IMR-90 (cell line): ENCODE measurements at regions not wholly inside any gene's neighbourhood (a gene's known extent, or its start where the extent isn't known, plus 50 kb on each side); places are given as distances from the start of the nearest gene placed in this dataset.

Source experiments
- ATAC-seq: fragments of 200-7000 bp; cut with Tn5 transposase; 2 replicates; pipeline ENCODE4 v1.9.1; 2020; ENCODE audit warnings: low read depth, mild to moderate bottlenecking, moderate library complexity
- BruUV-seq: library from RNA; stranded (reverse); fragments of 400-500 nt; replicated peaks from 2 replicates; lab custom pipeline; 2021; lab: Mats Ljungman, UMichigan
- CTCF ChIA-PET: fragments of 300-600 bp; formaldehyde crosslinking; extraction: SDS; loops from one replicate; lab custom pipeline; 2021; ENCODE audit warnings: antibody characterized with exemption; lab: Yijun Ruan, JAX
- POLR2A ChIA-PET: fragments of 300-600 bp; sonication (Branson Sonifier 250); formaldehyde crosslinking; loops from one replicate; lab custom pipeline; 2022; ENCODE audit warnings: antibody characterized with exemption; ENCODE audit not compliant: unreplicated experiment; lab: Charles Lee
- DNase-seq: peaks from one replicate; pipeline ENCODE4 v3.0.0; 2013
- H2AFZ ChIP-seq: replicated peaks from 2 replicates; pipeline ENCODE3; 2013; ENCODE audit warnings: low read length, mild to moderate bottlenecking; ENCODE audit not compliant: poor library complexity
- H2AK5ac ChIP-seq: 2 replicates; pipeline ENCODE4 v1.6.1; 2013; ENCODE audit warnings: low read depth, low read length, inconsistent platforms
- H2AK9ac ChIP-seq: replicated peaks from 2 replicates; pipeline ENCODE3; 2013; ENCODE audit warnings: mild to moderate bottlenecking, low read depth, low read length, moderate library complexity; ENCODE audit not compliant: poor library complexity
- H2BK120ac ChIP-seq: 2 replicates; pipeline ENCODE4 v1.6.1; 2013; ENCODE audit warnings: low read depth, low read length, inconsistent platforms
- H2BK15ac ChIP-seq: 3 replicates; pipeline ENCODE4 v1.6.1; 2013; ENCODE audit warnings: low read depth, low read length, inconsistent platforms
- H2BK20ac ChIP-seq: 2 replicates; pipeline ENCODE4 v1.6.1; 2013; ENCODE audit warnings: low read depth, mild to moderate bottlenecking, inconsistent platforms, low read length, moderate library complexity
- H2BK5ac ChIP-seq: 2 replicates; pipeline ENCODE4 v1.6.1; 2013; ENCODE audit warnings: mild to moderate bottlenecking, low read depth, low read length, inconsistent platforms; ENCODE audit not compliant: poor library complexity, severe bottlenecking
- H3K14ac ChIP-seq: replicated peaks from 2 replicates; pipeline ENCODE4 v1.6.1; 2013; ENCODE audit warnings: low read depth, low read length, inconsistent platforms
- H3K18ac ChIP-seq: 2 replicates; pipeline ENCODE4 v1.6.1; 2013; ENCODE audit warnings: low read depth, low read length, control low read depth
- H3K23ac ChIP-seq: 2 replicates; pipeline ENCODE4 v1.6.1; 2013; ENCODE audit warnings: low read depth, low read length, inconsistent platforms
- H3K27ac ChIP-seq: 2 replicates; pipeline ENCODE4 v1.5.1; 2013; ENCODE audit warnings: mild to moderate bottlenecking, control low read depth, low read length; ENCODE audit not compliant: insufficient read depth
- H3K27me3 ChIP-seq: 2 replicates; pipeline ENCODE4 v1.6.1; 2013; ENCODE audit warnings: low read length; ENCODE audit not compliant: control insufficient read depth, insufficient read depth
- H3K36me3 ChIP-seq: 2 replicates; pipeline ENCODE4 v1.6.1; 2013; ENCODE audit warnings: low read length, mixed read lengths; ENCODE audit not compliant: control insufficient read depth, insufficient read depth
- H3K4ac ChIP-seq: 2 replicates; pipeline ENCODE4 v1.6.1; 2013; ENCODE audit warnings: low read depth, low read length, inconsistent platforms
- H3K4me1 ChIP-seq: 2 replicates; pipeline ENCODE4 v1.6.1; 2013; ENCODE audit warnings: low read length, mixed read lengths; ENCODE audit not compliant: control insufficient read depth, insufficient read depth
- H3K4me2 ChIP-seq: 2 replicates; pipeline ENCODE4 v1.6.1; 2013; ENCODE audit warnings: low read depth, mild to moderate bottlenecking, control low read depth, low read length, moderate library complexity
- H3K4me3 ChIP-seq: 2 replicates; pipeline ENCODE4 v1.5.1; 2013; ENCODE audit warnings: low read depth, mild to moderate bottlenecking, control low read depth, low read length, moderate library complexity; ENCODE audit not compliant: insufficient read depth
- H3K56ac ChIP-seq: 2 replicates; pipeline ENCODE4 v1.6.1; 2013; ENCODE audit warnings: low read length, inconsistent platforms; ENCODE audit not compliant: insufficient read depth; ENCODE audit errors: extremely low read depth
- H3K79me1 ChIP-seq, 2 experiments: 2 replicates each; pipeline ENCODE4 v1.6.1; 2013; ENCODE audit warnings: low read length in 2 of 2, inconsistent platforms in 1 of 2, low read depth in 1 of 2
- H3K9ac ChIP-seq: 2 replicates; pipeline ENCODE4 v1.6.1; 2013; ENCODE audit warnings: low read depth, low read length, control low read depth
- H3K9me1 ChIP-seq: 2 replicates; pipeline ENCODE4 v1.6.1; 2013; ENCODE audit warnings: low read length, inconsistent platforms; ENCODE audit not compliant: insufficient read depth
- H3K9me3 ChIP-seq: 2 replicates; pipeline ENCODE4 v1.6.1; 2013; ENCODE audit warnings: low read length; ENCODE audit not compliant: control insufficient read depth, insufficient read depth
- H4K20me1 ChIP-seq: 2 replicates; pipeline ENCODE4 v1.6.1; 2013; ENCODE audit warnings: low read length, inconsistent platforms; ENCODE audit not compliant: insufficient read depth
- H4K5ac ChIP-seq: 2 replicates; pipeline ENCODE4 v1.6.1; 2013; ENCODE audit warnings: mild to moderate bottlenecking, low read depth, low read length, control low read depth
- H4K8ac ChIP-seq, 2 experiments: 2 replicates each; pipeline ENCODE4 v1.6.1; 2013; ENCODE audit warnings: low read depth in 2 of 2, low read length in 2 of 2, control low read depth in 1 of 2, inconsistent platforms in 1 of 2
- H4K91ac ChIP-seq: 2 replicates; pipeline ENCODE4 v1.6.1; 2013; ENCODE audit warnings: low read depth, low read length, inconsistent platforms; ENCODE audit not compliant: insufficient read depth
- CEBPB ChIP-seq: IDR thresholded peaks from 2 replicates; pipeline ENCODE4 v1.6.1; 2012; ENCODE audit warnings: low read depth, low read length, improper control_type of control experiment
- CHD1 ChIP-seq: IDR thresholded peaks from 2 replicates; pipeline ENCODE4 v1.6.1; 2012; ENCODE audit warnings: low read depth, low read length, improper control_type of control experiment
- CTCF ChIP-seq: conservative IDR thresholded peaks from 2 replicates; pipeline ENCODE4 v1.5.1; 2012; ENCODE audit warnings: mild to moderate bottlenecking, low read depth, low read length, improper control_type of control experiment
- MAFK ChIP-seq: IDR thresholded peaks from 2 replicates; pipeline ENCODE4 v1.6.1; 2012; ENCODE audit warnings: low read depth, low read length, improper control_type of control experiment
- MAZ ChIP-seq: IDR thresholded peaks from 2 replicates; pipeline ENCODE4 v1.6.1; 2012; ENCODE audit warnings: low read depth, mild to moderate bottlenecking, low read length, improper control_type of control experiment, moderate library complexity, borderline replicate concordance
- MXI1 ChIP-seq: IDR thresholded peaks from 2 replicates; pipeline ENCODE4 v1.6.1; 2012; ENCODE audit warnings: low read depth, mild to moderate bottlenecking, low read length, moderate library complexity, borderline replicate concordance
- NFE2L2 ChIP-seq: fragments of 150-350 bp; IDR thresholded peaks from 2 replicates; pipeline ENCODE4 v1.6.1; 2016; ENCODE audit warnings: low read depth, mild to moderate bottlenecking, low read length
- POLR2A ChIP-seq: IDR thresholded peaks from 2 replicates; pipeline ENCODE4 v1.6.1; 2012; ENCODE audit warnings: mild to moderate bottlenecking, low read depth, low read length
- RAD21 ChIP-seq: IDR thresholded peaks from 2 replicates; pipeline ENCODE4 v1.6.1; 2012; ENCODE audit warnings: low read length, improper control_type of control experiment
- RCOR1 ChIP-seq: IDR thresholded peaks from 2 replicates; pipeline ENCODE4 v1.6.1; 2012; ENCODE audit warnings: mild to moderate bottlenecking, low read length, improper control_type of control experiment; ENCODE audit not compliant: insufficient replicate concordance
- RFX5 ChIP-seq: IDR thresholded peaks from 2 replicates; pipeline ENCODE4 v1.8.0; 2012; ENCODE audit warnings: low read depth, mild to moderate bottlenecking, low read length, moderate library complexity
- SMC3 ChIP-seq: fragments of 150-350 bp; IDR thresholded peaks from 2 replicates; pipeline ENCODE4 v1.6.1; 2016; ENCODE audit warnings: low read depth, mild to moderate bottlenecking, antibody characterized with exemption, low read length, moderate library complexity
- USF2 ChIP-seq: fragments of 150-350 bp; IDR thresholded peaks from 2 replicates; pipeline ENCODE4 v1.6.1; 2017; ENCODE audit warnings: mild to moderate bottlenecking, antibody characterized with exemption, low read length, low read depth
- WGBS, 2 experiments: methylation state at CpG; one replicate each; pipeline versions ENCODE4 v1.1.5 to v1.1.7; 2013; ENCODE audit warnings: missing lambda C conversion rate in 2 of 2; ENCODE audit not compliant: insufficient read length in 1 of 2; ENCODE audit errors: extremely low coverage in 2 of 2; 5-methylcytosine and 5-hydroxymethylcytosine counted together
- dilution Hi-C: fragments of 300-500 bp; cut with HindIII; formaldehyde crosslinking; loops from one replicate; pipeline ENCODE4 v1.14.3; 2018; ENCODE audit warnings: low sequenced_read_pairs; ENCODE audit not compliant: unreplicated experiment
- in situ Hi-C: fragments of 300-500 bp; cut with MboI; formaldehyde crosslinking; loops from 3 replicates; pipeline ENCODE4 v1.14.3; 2019; ENCODE audit warnings: low sequenced_read_pairs, inconsistent platforms, mixed read lengths
- intact Hi-C: fragments of 100-400 bp; cut with micrococcal nuclease; formaldehyde crosslinking; loops from 2 replicates; pipeline ENCODE4 v1.10.0; 2022
- TF ChIP-seq, protein P1 (sequence below): fragments of 150-350 bp; IDR thresholded peaks from 2 replicates; pipeline ENCODE4 v1.6.1; 2016; ENCODE audit warnings: low read depth, mild to moderate bottlenecking, low read length, moderate library complexity, borderline replicate concordance

- Histone ChIP-seq H2BK120ac (no peak overlapping the region), H4K5ac (no peak overlapping the region), H2AK5ac (no peak overlapping the region), H3K18ac (no peak overlapping the region), H3K56ac (no peak overlapping the region), H2BK5ac (no peak overlapping the region), H3K4me2 (no peak overlapping the region), H4K8ac (no peak overlapping the region), H3K27ac (no peak overlapping the region), H3K79me1 (no peaks in the 10 kb centered on the region), H3K4me1 (no peaks in the 10 kb centered on the region), H3K36me3 (no peaks in the 10 kb centered on the region), H2BK15ac (no peak overlapping the region), H4K91ac (no peak overlapping the region), H3K9ac (no peak overlapping the region), H3K23ac (no peak overlapping the region), H2BK20ac (no peak overlapping the region), H2AFZ (no peak overlapping the region), H4K20me1 (no peaks in the 10 kb centered on the region), H3K9me3 (no peaks in the 10 kb centered on the region), H3K14ac (no peak overlapping the region), H3K9me1 (no peaks in the 10 kb centered on the region), H3K4me3 (no peak overlapping the region), H3K27me3 (no peaks in the 10 kb centered on the region), H3K4ac (no peak overlapping the region), H2AK9ac (no peak overlapping the region)
- DNase-seq (no peak), ATAC-seq (no peak)
- intact Hi-C loops (no loop called here), in situ Hi-C loops (no loop called here), dilution Hi-C loops (no loop called here)
- no peak for TF ChIP-seq POLR2A
- no peak for TF ChIP-seq NFE2L2
- no peak for TF ChIP-seq MAFK
- no peak for TF ChIP-seq CEBPB
- TF ChIP-seq CHD1, result no peak
- TF ChIP-seq, protein P1, sequence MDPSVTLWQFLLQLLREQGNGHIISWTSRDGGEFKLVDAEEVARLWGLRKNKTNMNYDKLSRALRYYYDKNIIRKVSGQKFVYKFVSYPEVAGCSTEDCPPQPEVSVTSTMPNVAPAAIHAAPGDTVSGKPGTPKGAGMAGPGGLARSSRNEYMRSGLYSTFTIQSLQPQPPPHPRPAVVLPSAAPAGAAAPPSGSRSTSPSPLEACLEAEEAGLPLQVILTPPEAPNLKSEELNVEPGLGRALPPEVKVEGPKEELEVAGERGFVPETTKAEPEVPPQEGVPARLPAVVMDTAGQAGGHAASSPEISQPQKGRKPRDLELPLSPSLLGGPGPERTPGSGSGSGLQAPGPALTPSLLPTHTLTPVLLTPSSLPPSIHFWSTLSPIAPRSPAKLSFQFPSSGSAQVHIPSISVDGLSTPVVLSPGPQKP, result no peak
- TF ChIP-seq MXI1, result no peak
- no peak for TF ChIP-seq RFX5
- no peak for TF ChIP-seq CTCF
- TF ChIP-seq RCOR1, result no peak
- no peak for TF ChIP-seq MAZ
- no peak for TF ChIP-seq RAD21
- no peak for TF ChIP-seq USF2
- no peak for TF ChIP-seq SMC3
- no CpG with 5 or more reads among the region's 4 CpGs for WGBS, 2 experiments
- ChIA-PET POLR2A (no interaction called here), CTCF (no interaction called here)
- no TSS peak for BruUV-seq
Measured at GRCh38 chr1:96011606-96012005, 710.0 kb upstream of the PTBP2 start.
